ENCODE measurements at regions not wholly inside any gene's neighbourhood (a gene's known extent, or its start where the extent isn't known, plus 50 kb on each side); places are given as distances from the start of the nearest gene placed in this dataset.
"Not testable (repeated sequence)": the region's sequence is repeated elsewhere in the genome, so short reads cannot be mapped to it uniquely, and the experiment has no call there.

DNA sequence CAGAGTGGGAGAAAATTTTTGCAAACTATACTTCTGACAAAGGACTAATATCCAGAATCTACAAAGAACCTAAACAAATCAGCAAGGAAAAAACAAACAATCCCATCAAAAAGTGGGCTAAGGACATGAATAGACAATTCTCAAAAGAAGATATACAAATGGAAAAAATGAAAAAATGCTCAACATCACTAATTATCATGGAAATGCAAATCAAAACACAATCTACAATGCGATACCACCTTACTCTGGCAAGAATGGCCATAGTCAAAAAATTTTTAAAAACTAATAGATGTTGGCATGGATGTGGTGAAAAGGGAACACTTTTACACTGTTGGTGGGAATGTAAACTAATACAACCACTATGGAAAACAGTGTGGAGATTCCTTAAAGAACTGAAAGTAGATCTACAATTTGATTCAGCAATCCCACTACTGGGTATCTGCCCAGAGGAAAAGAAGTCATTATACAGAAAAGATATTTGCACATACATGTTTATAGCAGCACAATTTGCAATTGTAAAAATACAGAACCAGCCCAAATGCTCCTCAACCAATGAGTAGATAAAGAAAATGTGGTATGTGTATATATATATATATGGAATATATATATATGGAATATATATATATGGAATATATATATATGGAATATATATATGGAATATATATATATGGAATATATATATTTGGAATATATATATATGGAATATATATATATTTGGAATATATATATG lies 141.2 kb upstream of the P2RY1 start:
- H4K91ac ChIP-seq (ENCODE audit: low read length); H2AFZ ChIP-seq (ENCODE audit: low read depth, low read length); H3K9me3 ChIP-seq (ENCODE audit: control insufficient read depth, low read length); H3K27ac ChIP-seq (ENCODE audit: low read length, poor library complexity, severe bottlenecking); H3K79me1 ChIP-seq (replicated peaks; ENCODE audit: low read length, poor library complexity, severe bottlenecking); H3K18ac ChIP-seq (ENCODE audit: low read depth in 1 of 2, low read length in 2 of 2); H4K8ac ChIP-seq (ENCODE audit: low read length); H3K23ac ChIP-seq (ENCODE audit: low read length in 2 of 2); H2AK5ac ChIP-seq (ENCODE audit: low read length, severe bottlenecking); H2BK15ac ChIP-seq (ENCODE audit: low read depth, poor library complexity, severe bottlenecking); H3K27me3 ChIP-seq (ENCODE audit: control insufficient read depth in 1 of 2, insufficient read depth in 1 of 2, low read length in 2 of 2); H3K4ac ChIP-seq (ENCODE audit: low read depth in 1 of 2, low read length in 2 of 2); H3K36me3 ChIP-seq (ENCODE audit: control insufficient read depth in 1 of 2, insufficient read depth in 2 of 2, low read depth in 1 of 2, low read length in 2 of 2); H2BK5ac ChIP-seq (ENCODE audit: low read depth, low read length, poor library complexity, severe bottlenecking); H2BK120ac ChIP-seq (ENCODE audit: low read depth, low read length); DNase-seq; H2BK12ac ChIP-seq (ENCODE audit: low read length in 2 of 2); H3K4me3 ChIP-seq (ENCODE audit: insufficient read depth in 1 of 2, low read depth in 1 of 2, low read length in 2 of 2); H3K4me1 ChIP-seq (ENCODE audit: control insufficient read depth, insufficient read depth, low read depth, low read length); H3K4me2 ChIP-seq (ENCODE audit: low read length, poor library complexity, severe bottlenecking); H3K14ac ChIP-seq (ENCODE audit: low read length in 2 of 2); H3K9ac ChIP-seq (ENCODE audit: low read length): not testable (repeated sequence)
- no CpG with 5 or more reads among the region's 1 CpG for WGBS

- no peak overlapping the region for H3K4ac ChIP-seq (ENCODE audit: low read depth in 1 of 2, low read length in 2 of 2)
- no peak overlapping the region for H2BK15ac ChIP-seq (ENCODE audit: low read depth, poor library complexity, severe bottlenecking)
- no peaks in the 10 kb centered on the region for H3K4me1 ChIP-seq (ENCODE audit: control insufficient read depth, insufficient read depth, low read depth, low read length)
- no peaks in the 10 kb centered on the region for H3K79me1 ChIP-seq (replicated peaks; ENCODE audit: low read length, poor library complexity, severe bottlenecking)
- no peak overlapping the region for H2BK12ac ChIP-seq (ENCODE audit: low read length in 2 of 2)
- no peak overlapping the region for H3K9ac ChIP-seq (ENCODE audit: low read length)
- H3K27ac ChIP-seq (ENCODE audit: low read length, poor library complexity, severe bottlenecking), result no peak overlapping the region
- H2BK5ac ChIP-seq (ENCODE audit: low read depth, low read length, poor library complexity, severe bottlenecking), result no peak overlapping the region
- H3K36me3 ChIP-seq (ENCODE audit: control insufficient read depth in 1 of 2, insufficient read depth in 2 of 2, low read depth in 1 of 2, low read length in 2 of 2), result no peaks in the 10 kb centered on the region
- H3K27me3 ChIP-seq (ENCODE audit: control insufficient read depth in 1 of 2, insufficient read depth in 1 of 2, low read length in 2 of 2), result no peaks in the 10 kb centered on the region
- H3K14ac ChIP-seq (ENCODE audit: low read length in 2 of 2), result no peak overlapping the region
- no peak overlapping the region for H4K8ac ChIP-seq (ENCODE audit: low read length)
- no CpG with 5 or more reads among the region's 1 CpG for WGBS
- no peak for DNase-seq
- H4K91ac ChIP-seq (ENCODE audit: low read length), result no peak overlapping the region
- H3K9me3 ChIP-seq (ENCODE audit: control insufficient read depth, low read length), result no peaks in the 10 kb centered on the region
- no peak overlapping the region for H2BK120ac ChIP-seq (ENCODE audit: low read depth, low read length)
- no peak overlapping the region for H2AFZ ChIP-seq (ENCODE audit: low read depth, low read length)
- no peak overlapping the region for H3K4me3 ChIP-seq (ENCODE audit: insufficient read depth in 1 of 2, low read depth in 1 of 2, low read length in 2 of 2)
- H3K18ac ChIP-seq (ENCODE audit: low read depth in 1 of 2, low read length in 2 of 2), result no peak overlapping the region
- no peak overlapping the region for H3K4me2 ChIP-seq (ENCODE audit: low read length, poor library complexity, severe bottlenecking)
- no peak overlapping the region for H3K23ac ChIP-seq (ENCODE audit: low read length in 2 of 2)
- H2AK5ac ChIP-seq (ENCODE audit: low read length, severe bottlenecking), result no peak overlapping the region
Observed at GRCh38 chr3:152695840-152696239, 139.1 kb upstream of the P2RY1 start.

- no peak overlapping the region for H3K4ac ChIP-seq (ENCODE audit: low read depth in 1 of 2, low read length in 2 of 2)
- no peak overlapping the region for H2BK15ac ChIP-seq (ENCODE audit: low read depth, poor library complexity, severe bottlenecking)
- no peaks in the 10 kb centered on the region for H3K79me1 ChIP-seq (replicated peaks; ENCODE audit: low read length, poor library complexity, severe bottlenecking)
- H2BK120ac ChIP-seq (ENCODE audit: low read depth, low read length), result no peak overlapping the region
- H3K14ac ChIP-seq (ENCODE audit: low read length in 2 of 2), result no peak overlapping the region
- no peak overlapping the region for H2BK5ac ChIP-seq (ENCODE audit: low read depth, low read length, poor library complexity, severe bottlenecking)
- no peak overlapping the region for H3K9ac ChIP-seq (ENCODE audit: low read length)
- no peak overlapping the region for H3K27ac ChIP-seq (ENCODE audit: low read length, poor library complexity, severe bottlenecking)
- H2BK12ac ChIP-seq (ENCODE audit: low read length in 2 of 2), result no peak overlapping the region
- no peaks in the 10 kb centered on the region for H3K4me1 ChIP-seq (ENCODE audit: control insufficient read depth, insufficient read depth, low read depth, low read length)
- no peak overlapping the region for H3K23ac ChIP-seq (ENCODE audit: low read length in 2 of 2)
- H3K18ac ChIP-seq (ENCODE audit: low read depth in 1 of 2, low read length in 2 of 2), result no peak overlapping the region
- DNase-seq, result no peak
- H2AFZ ChIP-seq (ENCODE audit: low read depth, low read length), result no peak overlapping the region
- H3K4me3 ChIP-seq (ENCODE audit: insufficient read depth in 1 of 2, low read depth in 1 of 2, low read length in 2 of 2), result no peak overlapping the region
- H3K4me2 ChIP-seq (ENCODE audit: low read length, poor library complexity, severe bottlenecking), result no peak overlapping the region
- H2AK5ac ChIP-seq (ENCODE audit: low read length, severe bottlenecking), result no peak overlapping the region
- no peaks in the 10 kb centered on the region for H3K9me3 ChIP-seq (ENCODE audit: control insufficient read depth, low read length)
- no peaks in the 10 kb centered on the region for H3K36me3 ChIP-seq (ENCODE audit: control insufficient read depth in 1 of 2, insufficient read depth in 2 of 2, low read depth in 1 of 2, low read length in 2 of 2)
- H3K27me3 ChIP-seq (ENCODE audit: control insufficient read depth in 1 of 2, insufficient read depth in 1 of 2, low read length in 2 of 2), result no peaks in the 10 kb centered on the region
- no peak overlapping the region for H4K91ac ChIP-seq (ENCODE audit: low read length)
- no peak overlapping the region for H4K8ac ChIP-seq (ENCODE audit: low read length)
Observed at GRCh38 chr3:152696962-152697361, 138.0 kb upstream of the P2RY1 start.

GRCh38 chr3:152703245-152703890 lies 131.6 kb upstream of the P2RY1 start:
- H3K9ac ChIP-seq (ENCODE audit: low read length), result no peak overlapping the region

More at GRCh38 chr3:152703245-152703890, 131.6 kb upstream of the P2RY1 start:
- Histone ChIP-seq H2BK15ac (ENCODE audit: low read depth, poor library complexity, severe bottlenecking) (no peak overlapping the region), H3K23ac (ENCODE audit: low read length in 2 of 2) (no peak overlapping the region), H3K4me2 (ENCODE audit: low read length, poor library complexity, severe bottlenecking) (no peak overlapping the region), H2BK5ac (ENCODE audit: low read depth, low read length, poor library complexity, severe bottlenecking) (no peak overlapping the region), H2AFZ (ENCODE audit: low read depth, low read length) (no peak overlapping the region), H3K14ac (ENCODE audit: low read length in 2 of 2) (no peak overlapping the region), H3K4me3 (ENCODE audit: insufficient read depth in 1 of 2, low read depth in 1 of 2, low read length in 2 of 2) (no peak overlapping the region), H3K79me1 (replicated peaks; ENCODE audit: low read length, poor library complexity, severe bottlenecking) (no peaks in the 10 kb centered on the region), H2BK120ac (ENCODE audit: low read depth, low read length) (no peak overlapping the region), H4K91ac (ENCODE audit: low read length) (no peak overlapping the region), H3K27ac (ENCODE audit: low read length, poor library complexity, severe bottlenecking) (no peak overlapping the region), H4K8ac (ENCODE audit: low read length) (no peak overlapping the region), H2AK5ac (ENCODE audit: low read length, severe bottlenecking) (no peak overlapping the region), H3K9me3 (ENCODE audit: control insufficient read depth, low read length) (no peaks in the 10 kb centered on the region), H3K36me3 (ENCODE audit: control insufficient read depth in 1 of 2, insufficient read depth in 2 of 2, low read depth in 1 of 2, low read length in 2 of 2) (no peaks in the 10 kb centered on the region), H3K18ac (ENCODE audit: low read depth in 1 of 2, low read length in 2 of 2) (no peak overlapping the region), H3K27me3 (ENCODE audit: control insufficient read depth in 1 of 2, insufficient read depth in 1 of 2, low read length in 2 of 2) (no peaks in the 10 kb centered on the region), H2BK12ac (ENCODE audit: low read length in 2 of 2) (no peak overlapping the region), H3K4ac (ENCODE audit: low read depth in 1 of 2, low read length in 2 of 2) (no peak overlapping the region), H3K4me1 (ENCODE audit: control insufficient read depth, insufficient read depth, low read depth, low read length) (no peaks in the 10 kb centered on the region)
- WGBS, result 100% methylated on average over 1 of the region's 3 CpGs
- no peak for DNase-seq
